ENCODE measurements at regions not wholly inside any gene's neighbourhood (a gene's known extent, or its start where the extent isn't known, plus 50 kb on each side); places are given as distances from the start of the nearest gene placed in this dataset.

DNA sequence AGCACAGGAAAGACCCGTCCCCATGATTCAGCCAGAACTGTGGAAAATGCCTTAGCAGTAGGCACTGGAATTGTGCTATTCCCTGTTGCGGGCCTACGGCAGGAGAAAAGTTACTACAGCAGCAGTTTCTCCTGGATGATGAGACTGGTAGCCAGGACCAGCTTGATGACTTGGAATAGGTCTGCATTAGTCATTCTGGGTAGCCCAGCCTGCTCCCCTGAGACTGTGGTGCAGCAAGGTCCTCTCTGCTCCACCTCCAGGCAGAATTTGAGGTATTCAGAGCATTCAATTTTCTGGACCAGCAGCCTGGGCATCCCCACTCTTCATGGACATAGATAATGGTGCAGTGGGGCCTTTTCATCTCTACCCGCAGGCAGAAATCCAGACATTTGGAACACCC is 490.0 kb downstream of the SH2D4B start:
- no peak for DNase-seq

DNA sequence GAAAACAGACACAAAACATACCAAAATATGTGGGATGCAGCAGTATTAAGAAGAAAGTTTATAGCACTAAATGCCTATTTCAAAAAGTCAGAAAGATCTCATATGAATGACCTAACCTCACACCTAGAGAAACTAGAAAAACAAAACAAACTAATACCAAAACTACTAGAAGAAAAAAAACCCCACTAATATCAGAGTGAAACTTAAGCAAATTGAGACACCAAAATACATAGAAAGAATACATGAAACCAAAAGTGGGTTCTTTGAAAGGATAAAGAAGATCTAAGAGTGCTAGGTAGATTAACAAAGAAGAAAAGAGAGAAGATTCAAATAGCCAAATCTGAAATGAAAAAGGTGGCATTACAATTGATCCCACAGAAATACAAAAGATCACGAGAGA is 494.1 kb downstream of the SH2D4B start:
- DNase-seq: no peak

DNA sequence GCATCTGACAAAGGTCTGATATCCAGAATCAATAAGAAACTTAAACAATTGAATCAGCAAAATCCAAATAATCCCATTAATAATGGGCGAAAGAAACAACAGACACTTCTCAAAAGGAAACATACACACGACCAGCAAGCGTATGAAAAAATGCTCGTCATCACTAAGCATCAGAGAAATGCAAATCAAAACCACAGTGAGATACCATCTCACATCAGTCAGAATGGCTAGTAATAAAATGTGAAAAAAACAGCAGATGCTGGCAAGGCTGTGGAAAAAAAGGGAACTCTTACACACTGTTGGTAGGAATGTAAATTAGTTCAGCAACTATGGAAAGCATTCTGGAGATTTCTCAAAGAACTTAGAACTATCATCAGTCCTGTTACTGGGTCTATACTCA is 496.7 kb downstream of the SH2D4B start:
- DNase-seq: no peak

GRCh38 chr10:81036257-81036656 is 498.6 kb downstream of the SH2D4B start:
- no peak for DNase-seq

DNA sequence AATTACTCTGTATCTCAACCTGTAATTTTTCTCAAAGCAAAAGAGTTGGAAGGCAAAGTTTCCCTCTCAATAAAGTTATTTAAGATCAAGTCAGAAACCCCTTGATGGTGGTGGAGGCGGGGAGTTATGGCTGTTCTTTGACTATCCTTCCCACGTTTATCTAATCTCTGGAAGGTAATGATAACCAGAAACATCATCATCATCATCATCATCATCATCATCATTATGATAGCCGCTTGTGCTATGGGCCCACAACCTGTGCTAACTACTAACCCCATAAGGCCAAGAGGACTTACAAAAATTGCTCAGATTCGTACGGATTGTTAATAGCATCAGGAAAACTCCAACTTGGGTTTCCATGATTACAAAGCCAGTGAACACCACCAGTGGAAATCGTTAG is 502.3 kb downstream of the SH2D4B start:
- no peak for DNase-seq

- no peak for DNase-seq
Measured at GRCh38 chr10:81040940-81041339, 503.2 kb downstream of the SH2D4B start.

GRCh38 chr10:81042647-81043046 is 504.9 kb downstream of the SH2D4B start:
- no peak for DNase-seq

- no peak for DNase-seq
Measured at GRCh38 chr10:81065474-81065873, 527.8 kb downstream of the SH2D4B start.

DNA sequence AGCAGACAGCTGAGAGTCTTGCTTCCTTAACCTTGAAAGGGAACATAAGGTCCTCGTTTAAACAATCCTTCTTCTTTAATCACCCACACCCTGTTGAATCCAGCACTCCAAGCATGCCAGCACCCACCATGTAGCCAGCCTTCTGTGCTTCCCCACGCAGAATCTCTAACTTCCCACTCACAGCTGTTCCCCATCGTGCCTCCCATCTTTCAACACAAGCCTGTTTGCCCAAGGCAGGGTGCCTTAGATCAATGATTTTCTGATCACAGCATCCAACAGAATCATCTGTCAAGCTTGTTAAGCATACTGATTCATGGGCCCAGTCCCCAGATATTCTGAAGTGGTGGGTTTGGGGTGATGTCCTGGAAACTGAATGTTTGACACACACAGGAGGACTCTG is 530.8 kb downstream of the SH2D4B start:
- DNase-seq: no peak

- no peak for DNase-seq
Measured at GRCh38 chr10:81071087-81071796, 533.5 kb downstream of the SH2D4B start.

DNA sequence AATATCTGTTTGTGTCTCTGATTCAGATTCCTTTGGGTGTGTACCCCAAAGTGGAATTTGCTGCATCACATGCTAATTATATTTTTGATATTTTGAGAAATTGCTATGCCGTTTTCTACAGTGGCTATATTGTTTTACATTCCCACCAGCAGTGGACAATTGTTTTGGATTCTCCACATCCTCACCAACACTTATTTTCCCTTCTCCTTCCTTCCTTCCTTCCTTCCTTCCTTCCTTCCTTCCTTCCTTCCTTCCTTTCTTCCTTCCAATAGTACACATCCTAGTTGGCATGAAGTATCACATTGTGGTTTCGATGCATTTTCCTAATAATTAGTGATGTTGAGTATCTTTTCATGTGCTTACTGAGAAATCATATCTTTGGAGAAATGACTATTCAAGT is 535.5 kb downstream of the SH2D4B start:
- DNase-seq: no peak

DNA sequence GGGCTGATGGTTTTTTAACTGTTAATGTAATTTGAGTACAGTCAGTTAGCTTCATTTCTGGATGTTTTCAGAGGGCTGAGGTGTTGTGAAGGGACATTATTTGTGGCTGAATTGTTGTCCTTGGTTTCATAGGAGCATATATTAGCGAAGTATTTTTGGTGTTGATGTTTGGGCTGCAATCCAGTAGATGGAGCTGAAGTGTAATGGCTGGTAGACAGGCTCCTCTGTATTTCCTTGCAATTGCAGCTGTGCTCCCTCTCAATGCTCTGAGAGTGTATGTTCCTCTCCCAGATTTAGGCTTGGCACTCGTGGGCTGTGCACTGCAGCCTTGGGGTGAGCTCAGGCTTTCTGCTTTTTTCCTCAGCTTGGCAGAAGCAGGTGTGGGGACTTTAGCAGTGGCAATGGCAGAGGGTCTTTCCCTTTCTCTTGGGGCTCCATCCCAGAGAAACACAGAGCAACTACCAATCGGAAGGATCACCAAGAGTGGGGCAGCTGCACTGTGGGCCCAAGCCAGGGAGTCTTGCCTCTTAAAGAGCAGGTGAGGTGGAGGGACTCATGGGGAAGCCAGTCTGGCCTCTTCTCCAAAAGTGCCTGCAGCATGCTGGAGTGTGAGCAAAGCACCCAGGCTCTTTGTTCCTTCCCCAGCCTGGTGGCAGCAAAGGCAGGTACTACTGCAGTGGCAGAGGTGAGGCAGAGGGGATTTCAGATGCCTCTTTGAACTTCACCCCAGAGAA is 544.4 kb downstream of the SH2D4B start:
- no peak for DNase-seq

DNA sequence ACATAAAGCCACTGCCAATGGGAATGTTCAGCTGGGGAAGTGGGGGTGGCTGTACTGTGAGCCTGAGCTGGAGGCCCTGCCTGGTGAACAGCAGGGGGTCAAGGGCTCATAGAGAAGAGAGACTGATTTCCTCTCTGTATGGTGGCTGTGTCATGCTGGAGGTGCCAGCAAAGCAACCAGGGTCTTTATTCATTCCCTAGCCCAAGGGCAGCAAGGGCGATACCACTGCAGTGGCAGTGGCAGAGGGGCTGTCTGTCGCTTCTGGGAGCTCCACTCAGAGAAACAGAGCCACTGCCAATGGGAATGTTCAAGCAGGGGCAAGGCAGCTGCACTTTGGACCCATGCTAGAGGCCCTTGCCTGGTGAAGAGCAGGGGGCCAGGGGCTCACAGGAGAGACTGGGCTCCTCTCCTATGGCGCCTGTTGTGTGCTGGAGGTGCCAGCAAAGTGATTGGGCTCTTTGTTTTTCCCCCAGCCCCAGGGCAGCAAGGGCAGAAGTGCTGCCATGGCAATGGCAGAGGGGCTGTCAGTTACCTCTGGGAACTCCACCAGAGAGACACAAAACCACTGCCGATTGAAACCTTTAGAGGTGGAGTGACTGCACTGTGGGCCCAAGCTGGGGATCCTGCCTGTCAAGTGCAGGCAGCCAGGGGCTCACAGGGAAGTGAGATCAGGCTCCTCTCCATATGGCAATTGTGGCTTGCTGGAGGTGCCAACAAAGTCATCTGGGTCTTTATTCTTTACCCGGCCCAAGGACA is 545.1 kb downstream of the SH2D4B start:
- no peak for DNase-seq

GRCh38 chr10:81093056-81093455 is 555.4 kb downstream of the SH2D4B start:
- DNase-seq: no peak

DNA sequence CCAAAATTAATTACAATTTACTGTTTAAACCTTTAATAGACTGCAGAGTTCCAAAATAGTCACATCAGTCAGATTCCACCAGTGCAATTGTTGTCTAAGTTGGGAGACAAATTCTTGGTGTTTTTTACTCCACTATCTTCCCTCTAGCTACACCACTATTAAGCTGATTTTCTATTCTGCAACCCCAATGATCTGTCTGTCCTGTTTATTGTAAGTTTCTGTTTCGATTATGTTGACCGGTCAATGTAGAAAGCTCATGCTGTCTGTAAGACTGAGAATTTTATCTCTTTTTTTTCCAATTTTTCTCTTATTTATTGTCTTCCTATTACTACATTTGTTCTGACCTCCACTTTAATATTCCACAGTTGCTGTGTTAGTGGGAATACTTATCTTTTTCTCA is 557.5 kb downstream of the SH2D4B start:
- no peak for DNase-seq

DNA sequence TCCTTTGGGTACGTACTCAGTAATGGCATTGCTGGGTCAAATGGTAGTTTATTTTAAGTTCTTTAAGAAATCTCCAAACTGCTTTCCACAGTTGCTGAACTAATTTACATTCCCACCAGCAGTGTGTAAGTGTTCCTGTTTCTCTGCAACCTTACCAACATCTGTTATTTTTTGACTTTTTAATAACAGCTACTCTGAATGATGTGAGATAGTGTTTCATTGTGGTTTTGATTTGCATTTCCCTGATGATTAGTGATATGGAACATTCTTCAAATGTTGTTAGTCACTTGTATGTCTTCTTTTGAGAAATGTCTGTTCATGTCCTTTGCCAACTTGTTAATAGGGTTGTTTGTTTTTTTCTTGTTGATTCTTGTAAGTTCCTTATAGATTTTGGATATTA is 558.9 kb downstream of the SH2D4B start:
- no peak for DNase-seq

DNA sequence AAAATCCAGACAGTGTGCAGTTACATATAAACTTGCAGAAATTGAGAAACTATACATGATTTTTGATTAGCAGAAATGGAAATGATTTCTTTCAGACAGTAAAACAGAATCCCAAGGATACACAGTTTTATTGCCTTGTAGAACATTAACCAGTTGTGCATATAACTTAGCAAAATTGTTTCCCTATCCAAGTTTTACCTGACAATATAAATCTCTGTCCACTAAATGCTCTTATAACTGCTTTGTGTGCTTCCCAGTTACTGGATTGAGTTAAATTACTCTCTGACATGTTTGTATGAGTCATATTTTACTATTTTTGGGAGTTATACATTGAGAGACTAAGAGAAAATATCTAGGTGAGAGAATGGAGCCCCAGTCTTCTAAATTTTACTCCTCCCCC is 563.4 kb downstream of the SH2D4B start:
- DNase-seq: no peak

GRCh38 chr10:81104494-81104893 is 566.8 kb downstream of the SH2D4B start:
- DNase-seq: no peak

GRCh38 chr10:81108516-81109199 is 571.0 kb downstream of the SH2D4B start:
- DNase-seq: no peak

DNA sequence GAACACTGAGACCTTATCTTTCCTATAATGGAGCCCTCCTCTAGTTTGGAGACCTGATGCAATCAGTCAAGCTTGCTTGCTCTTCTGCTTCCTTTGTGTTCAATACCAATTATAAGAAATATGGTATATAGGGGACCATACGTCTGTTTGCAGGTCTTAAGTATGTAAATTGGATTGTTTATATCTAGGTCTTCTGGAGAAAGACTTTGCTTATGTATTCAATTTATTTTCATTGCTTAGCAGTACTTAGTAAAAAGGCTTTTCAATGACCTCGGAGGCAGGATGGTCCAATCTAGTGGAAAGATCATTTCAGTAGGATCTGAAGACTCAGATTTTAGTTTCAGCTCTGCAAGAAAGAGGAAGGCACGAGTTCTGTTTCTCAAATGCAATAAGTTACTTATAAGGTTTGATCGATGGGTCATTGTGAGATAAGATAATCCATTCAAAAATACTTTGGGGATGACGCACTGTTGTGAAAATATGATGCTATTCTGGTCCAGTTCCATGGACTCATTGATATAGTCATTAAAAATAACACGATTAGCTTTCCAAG is 571.6 kb downstream of the SH2D4B start:
- no peak for DNase-seq

DNA sequence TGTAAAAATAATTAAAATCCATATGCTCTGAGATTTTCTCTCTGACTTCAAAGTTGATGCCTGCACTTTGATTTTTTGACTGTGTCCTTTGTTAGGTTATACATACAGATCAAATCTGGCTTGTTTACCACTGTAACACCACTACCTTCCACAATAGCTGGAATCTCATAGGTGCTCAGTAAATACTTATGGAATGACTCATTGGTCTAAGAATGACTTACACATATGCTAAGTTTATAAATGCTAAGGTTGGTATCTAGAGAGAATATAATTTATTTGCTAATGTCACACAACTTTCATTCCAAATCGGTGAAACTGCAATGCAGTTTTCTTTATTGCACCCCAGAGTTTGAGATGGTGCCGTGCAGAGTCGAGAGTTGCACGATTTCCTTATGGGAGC is 578.5 kb downstream of the SH2D4B start:
- no peak for DNase-seq

- peak; percentile 1 for DNase-seq
Measured at GRCh38 chr10:81116990-81117389, 579.3 kb downstream of the SH2D4B start.

DNA sequence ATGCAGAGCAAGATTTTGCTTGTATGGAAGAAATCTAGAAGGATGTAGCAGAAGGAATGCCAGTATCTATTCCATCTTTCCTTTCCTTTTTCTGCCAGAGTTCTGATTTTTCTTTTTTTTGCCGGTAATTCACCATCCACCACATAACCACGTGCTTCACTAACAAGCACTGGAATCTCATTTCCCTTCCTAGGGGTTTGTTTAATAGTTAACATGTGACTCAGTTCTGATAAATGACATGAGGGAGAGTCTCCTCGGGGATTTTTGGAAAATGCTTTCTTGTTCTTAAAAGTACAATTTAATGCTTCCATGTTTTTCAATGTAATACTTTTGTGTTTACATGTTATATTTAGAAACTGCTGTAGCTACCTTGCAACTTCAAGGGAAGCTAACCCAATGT is 590.2 kb downstream of the SH2D4B start:
- DNase-seq: no peak

Measured in NCI-H524 treated with DMSO at 0.1 percent for 48 hours (cell line).